Neuronal stem cell (in vitro differentiated cells): ENCODE measurements at regions not wholly inside any gene's neighbourhood (a gene's known extent, or its start where the extent isn't known, plus 50 kb on each side); places are given as distances from the start of the nearest gene placed in this dataset.

Source experiments
- DNase-seq: peaks from one replicate; pipeline ENCODE4 v3.0.0-alpha.2; 2013; ENCODE audit warnings: low spot score
- H2AFZ ChIP-seq: one replicate; pipeline ENCODE4 v1.6.1; 2013; ENCODE audit warnings: mild to moderate bottlenecking, low read length, inconsistent platforms
- H2AK5ac ChIP-seq: 2 replicates; pipeline ENCODE4 v1.6.1; 2013; ENCODE audit warnings: low read depth, mild to moderate bottlenecking, inconsistent platforms, low read length, moderate library complexity, mixed read lengths
- H2BK120ac ChIP-seq: 2 replicates; pipeline ENCODE4 v1.6.1; 2013; ENCODE audit warnings: low read depth, mild to moderate bottlenecking, inconsistent platforms, low read length, moderate library complexity, mixed read lengths
- H2BK12ac ChIP-seq: one replicate; pipeline ENCODE4 v1.6.1; 2013; ENCODE audit warnings: low read length, inconsistent platforms
- H2BK15ac ChIP-seq: 2 replicates; pipeline ENCODE4 v1.6.1; 2013; ENCODE audit warnings: mild to moderate bottlenecking, low read length, inconsistent platforms, mixed read lengths
- H2BK5ac ChIP-seq: one replicate; pipeline ENCODE4 v1.6.1; 2013; ENCODE audit warnings: inconsistent platforms, mild to moderate bottlenecking, low read length, moderate library complexity
- H3K14ac ChIP-seq: one replicate; pipeline ENCODE4 v1.6.1; 2013; ENCODE audit warnings: low read length, inconsistent platforms
- H3K18ac ChIP-seq: 2 replicates; pipeline ENCODE4 v1.6.1; 2013; ENCODE audit warnings: low read length, inconsistent platforms
- H3K23ac ChIP-seq: 2 replicates; pipeline ENCODE4 v1.6.1; 2013; ENCODE audit warnings: low read depth, mild to moderate bottlenecking, mixed read lengths, low read length, inconsistent platforms; ENCODE audit not compliant: poor library complexity
- H3K27ac ChIP-seq: replicated peaks from 3 replicates; pipeline ENCODE4 v1.5.1; 2013; ENCODE audit warnings: low read length, inconsistent platforms
- H3K27me3 ChIP-seq, 3 experiments: 2 replicates each; pipeline ENCODE4 v1.6.1; 2013; ENCODE audit warnings: low read length in 3 of 3, mild to moderate bottlenecking in 2 of 3, inconsistent platforms in 1 of 3, low read depth in 1 of 3, mixed read lengths in 1 of 3, moderate library complexity in 1 of 3; ENCODE audit not compliant: control insufficient read depth in 3 of 3, insufficient read depth in 3 of 3
- H3K36me3 ChIP-seq, 2 donors: replicated peaks in 1 of 2; 2 replicates each; pipeline ENCODE4 v1.6.1; 2013; ENCODE audit warnings: low read length in 2 of 2; ENCODE audit not compliant: control insufficient read depth in 2 of 2, insufficient read depth in 2 of 2
- H3K4ac ChIP-seq: 2 replicates; pipeline ENCODE4 v1.6.1; 2013; ENCODE audit warnings: inconsistent platforms, mild to moderate bottlenecking, low read length, moderate library complexity
- H3K4me1 ChIP-seq, 2 donors: 1 replicate in 1 of 2; 2 replicates in 1 of 2; pipeline ENCODE4 v1.6.1; 2013; ENCODE audit warnings: low read length in 2 of 2, low read depth in 1 of 2; ENCODE audit not compliant: control insufficient read depth in 2 of 2, insufficient read depth in 1 of 2
- H3K4me2 ChIP-seq: one replicate; pipeline ENCODE4 v1.6.1; 2013; ENCODE audit warnings: mild to moderate bottlenecking, low read length, inconsistent platforms; ENCODE audit not compliant: insufficient read depth, poor library complexity, severe bottlenecking
- H3K4me3 ChIP-seq, 2 donors: 2 replicates each; pipeline ENCODE4 v1.5.1; 2013; ENCODE audit warnings: low read length in 2 of 2, mild to moderate bottlenecking in 2 of 2, inconsistent platforms in 1 of 2, moderate library complexity in 1 of 2
- H3K79me1 ChIP-seq: one replicate; pipeline ENCODE4 v1.6.1; 2013; ENCODE audit warnings: low read depth, mild to moderate bottlenecking, inconsistent platforms, low read length, moderate library complexity
- H3K9ac ChIP-seq: one replicate; pipeline ENCODE4 v1.6.1; 2013; ENCODE audit warnings: mild to moderate bottlenecking, low read depth, low read length, inconsistent platforms; ENCODE audit not compliant: poor library complexity
- H3K9me3 ChIP-seq, 2 donors: replicated peaks in 1 of 2; 2 replicates each; pipeline versions ENCODE3 to v1.6.1; 2013; ENCODE audit warnings: low read length in 2 of 2, mild to moderate bottlenecking in 2 of 2, inconsistent platforms in 1 of 2, low read depth in 1 of 2, mixed read lengths in 1 of 2, moderate library complexity in 1 of 2; ENCODE audit not compliant: control insufficient read depth in 2 of 2, insufficient read depth in 1 of 2
- H4K8ac ChIP-seq: one replicate; pipeline ENCODE4 v1.6.1; 2013; ENCODE audit warnings: low read depth, mild to moderate bottlenecking, inconsistent platforms, low read length, moderate library complexity
- H4K91ac ChIP-seq: one replicate; pipeline ENCODE4 v1.6.1; 2013; ENCODE audit warnings: low read length, low read depth, mild to moderate bottlenecking, inconsistent platforms; ENCODE audit not compliant: poor library complexity
- WGBS, 2 donors: extraction: QIAGEN DNeasy Blood & Tissue Kit; methylation state at CpG; one replicate each; pipeline ENCODE4 v1.1.7; 2013; ENCODE audit warnings: missing lambda C conversion rate in 2 of 2, mixed read lengths in 1 of 2; ENCODE audit not compliant: insufficient read length in 2 of 2, insufficient replicate concordance in 1 of 2; ENCODE audit errors: extremely low coverage in 2 of 2; 5-methylcytosine and 5-hydroxymethylcytosine counted together

- Histone ChIP-seq H3K4ac (no peak overlapping the region), H2BK120ac (no peak overlapping the region), H3K27me3 (peaks cover 0 to 17% (median 14%) of the 10 kb centered on the region in 3 experiments), H3K4me3 (no peak overlapping the region), H2BK12ac (no peak overlapping the region), H2BK5ac (no peak overlapping the region), H3K4me1 (peaks cover 0 to 3% of the 10 kb centered on the region in 2 donors), H4K91ac (no peak overlapping the region), H3K18ac (no peak overlapping the region), H2AFZ (no peak overlapping the region), H3K79me1 (no peaks in the 10 kb centered on the region), H3K23ac (no peak overlapping the region), H2BK15ac (no peak overlapping the region), H3K27ac (no peak overlapping the region), H3K36me3 (no peaks in the 10 kb centered on the region), H3K9me3 (no peaks in the 10 kb centered on the region), H2AK5ac (no peak overlapping the region), H4K8ac (no peak overlapping the region), H3K4me2 (no peak overlapping the region), H3K14ac (no peak overlapping the region), H3K9ac (no peak overlapping the region)
- no CpG with 5 or more reads among the region's 4 CpGs for WGBS, 2 donors
- DNase-seq = no peak
Observed at GRCh38 chr1:23624440-23624839, 65.1 kb upstream of the ID3 start.

DNA sequence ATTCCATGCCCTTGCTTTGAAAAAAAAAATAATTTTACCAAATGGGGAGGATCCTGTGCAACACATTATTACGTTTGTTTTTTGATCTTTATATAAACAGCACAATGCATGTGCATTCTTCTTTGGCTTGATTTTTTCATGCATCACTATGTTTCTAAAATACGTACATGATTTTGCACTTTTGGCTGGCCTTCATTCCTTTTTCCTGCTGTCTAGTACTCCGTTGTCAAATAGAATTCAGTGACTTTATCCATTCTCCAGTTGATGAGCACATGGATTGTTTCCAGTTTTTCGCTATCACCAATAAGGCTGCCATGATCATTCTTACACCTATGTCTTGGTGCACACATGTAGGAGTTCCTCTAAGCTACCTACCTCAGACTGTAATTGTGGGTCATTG lies 63.0 kb upstream of the ID3 start:
- H3K9ac ChIP-seq = no peak overlapping the region
- no CpG with 5 or more reads among the region's 4 CpGs for WGBS, 2 donors
- no peak overlapping the region for H4K91ac ChIP-seq

GRCh38 chr1:23620605-23621004 lies 61.3 kb upstream of the ID3 start:
- Histone ChIP-seq H3K9ac (no peak overlapping the region), H3K23ac (no peak overlapping the region), H2AK5ac (no peak overlapping the region), H3K4me3 (no peak overlapping the region), H3K27me3 (peaks cover 2 to 34% (median 24%) of the 10 kb centered on the region in 3 experiments), H3K14ac (no peak overlapping the region), H2AFZ (no peak overlapping the region), H3K4me2 (no peak overlapping the region), H3K9me3 (peaks cover 0 to 2% of the 10 kb centered on the region in 2 donors), H3K18ac (peak overlapping the region; percentile 25), H4K8ac (no peak overlapping the region), H2BK12ac (peak overlapping the region; percentile 1), H2BK15ac (no peak overlapping the region), H2BK5ac (no peak overlapping the region), H4K91ac (no peak overlapping the region), H3K4me1 (peaks cover 0 to 4% of the 10 kb centered on the region in 2 donors), H3K4ac (no peak overlapping the region), H3K79me1 (no peaks in the 10 kb centered on the region), H3K27ac (no peak overlapping the region), H2BK120ac (no peak overlapping the region), H3K36me3 (no peaks in the 10 kb centered on the region)
- no peak for DNase-seq
- no CpG with 5 or more reads among the region's 5 CpGs for WGBS, 2 donors

More for the DNA sequence above, 63.0 kb upstream of the ID3 start:
- Histone ChIP-seq H3K27ac (no peak overlapping the region), H4K8ac (no peak overlapping the region), H2BK5ac (no peak overlapping the region), H2BK12ac (no peak overlapping the region), H3K4me3 (no peak overlapping the region), H3K4me2 (no peak overlapping the region), H3K9me3 (peaks cover 0 to 2% of the 10 kb centered on the region in 2 donors), H2BK120ac (no peak overlapping the region), H3K4me1 (peaks cover 0 to 4% of the 10 kb centered on the region in 2 donors), H3K36me3 (no peaks in the 10 kb centered on the region), H3K18ac (no peak overlapping the region), H3K23ac (no peak overlapping the region), H3K27me3 (peaks cover 2 to 31% (median 24%) of the 10 kb centered on the region in 3 experiments), H2AK5ac (no peak overlapping the region), H3K79me1 (no peaks in the 10 kb centered on the region), H3K14ac (no peak overlapping the region), H2BK15ac (no peak overlapping the region), H3K4ac (no peak overlapping the region), H2AFZ (no peak overlapping the region)
- DNase-seq = no peak

- H2BK12ac ChIP-seq = no peak overlapping the region
- peak overlapping the region; percentile 91 for H3K18ac ChIP-seq
- H3K4ac ChIP-seq = no peak overlapping the region
- H3K9me3 ChIP-seq = peaks cover 0 to 2% of the 10 kb centered on the region in 2 donors
- H3K79me1 ChIP-seq = no peaks in the 10 kb centered on the region
- H2BK5ac ChIP-seq = no peak overlapping the region
- peak overlapping the region in 1 of 2 donors; percentile 37 for H3K4me3 ChIP-seq
- H2AFZ ChIP-seq = peak overlapping the region; percentile 53
- H2AK5ac ChIP-seq = peak overlapping the region; percentile 81
- peak overlapping the region; percentile 75 for H3K4me2 ChIP-seq
- peaks cover 0 to 4% of the 10 kb centered on the region in 2 donors for H3K4me1 ChIP-seq
- H3K36me3 ChIP-seq = no peaks in the 10 kb centered on the region
- no peak overlapping the region for H2BK120ac ChIP-seq
- peaks cover 2 to 34% (median 24%) of the 10 kb centered on the region in 3 experiments for H3K27me3 ChIP-seq
- DNase-seq = no peak
- no peak overlapping the region for H3K23ac ChIP-seq
- no peak overlapping the region for H2BK15ac ChIP-seq
- no peak overlapping the region for H3K27ac ChIP-seq
- H3K14ac ChIP-seq = no peak overlapping the region
- H3K9ac ChIP-seq = peak overlapping the region; percentile 73
- no peak overlapping the region for H4K91ac ChIP-seq
- no peak overlapping the region for H4K8ac ChIP-seq
- no CpG with 5 or more reads among the region's 58 CpGs for WGBS, 2 donors
Observed at GRCh38 chr1:23619299-23620188, 60.2 kb upstream of the ID3 start.
